GM19239 (cell line): ENCODE measurements at regions not wholly inside any gene's neighbourhood (a gene's known extent, or its start where the extent isn't known, plus 50 kb on each side); places are given as distances from the start of the nearest gene placed in this dataset.

Experiments used
- DNase-seq: peaks from one replicate; pipeline ENCODE4 v3.0.0; 2011; ENCODE audit warnings: low spot score; ENCODE audit not compliant: insufficient read length
- FAIRE-seq: peaks from 2 replicates; lab custom pipeline; 2011; peaks lifted over from hg19 to GRCh38; lab: Jason Lieb, UNC

DNA sequence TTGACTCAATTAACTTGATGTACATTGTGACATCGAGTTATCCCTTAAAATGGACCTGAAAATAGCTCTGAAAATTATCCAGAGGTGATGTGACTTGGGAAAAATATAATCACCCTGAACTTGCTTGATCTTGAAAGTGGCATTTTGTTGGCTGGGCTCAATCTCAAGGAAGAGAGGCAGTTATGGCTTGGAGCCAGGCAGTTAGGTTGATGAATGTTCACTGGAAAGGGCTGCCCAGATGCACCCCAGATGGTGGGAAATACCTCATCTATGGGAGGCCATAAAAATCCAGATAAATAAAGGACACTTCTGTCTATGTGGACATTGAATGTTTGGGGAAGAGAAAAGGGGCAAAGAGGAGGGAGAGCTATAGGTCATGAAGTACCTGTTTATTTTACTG lies 55.7 kb upstream of the OR5AN1 start:
- no peak for FAIRE-seq
- no peak for DNase-seq

DNA sequence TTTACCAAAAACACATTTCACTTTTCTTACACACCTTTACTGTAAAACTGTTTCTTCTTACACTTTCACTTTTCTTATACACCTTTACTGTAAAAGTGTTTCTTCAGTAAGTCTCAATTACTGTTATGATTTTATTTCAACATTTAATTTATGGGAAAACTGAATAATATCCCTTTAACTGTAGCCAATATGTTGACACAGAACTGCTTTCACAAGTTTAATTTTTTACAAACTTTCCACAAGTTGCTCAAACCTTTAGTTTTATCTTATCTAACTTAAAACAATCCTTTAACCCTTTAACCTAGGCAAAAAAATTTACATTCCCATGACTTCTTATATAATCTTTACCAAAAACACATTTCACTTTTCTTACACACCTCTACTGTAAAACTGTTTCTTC lies 63.3 kb upstream of the OR5AN1 start:
- no peak for FAIRE-seq

DNA sequence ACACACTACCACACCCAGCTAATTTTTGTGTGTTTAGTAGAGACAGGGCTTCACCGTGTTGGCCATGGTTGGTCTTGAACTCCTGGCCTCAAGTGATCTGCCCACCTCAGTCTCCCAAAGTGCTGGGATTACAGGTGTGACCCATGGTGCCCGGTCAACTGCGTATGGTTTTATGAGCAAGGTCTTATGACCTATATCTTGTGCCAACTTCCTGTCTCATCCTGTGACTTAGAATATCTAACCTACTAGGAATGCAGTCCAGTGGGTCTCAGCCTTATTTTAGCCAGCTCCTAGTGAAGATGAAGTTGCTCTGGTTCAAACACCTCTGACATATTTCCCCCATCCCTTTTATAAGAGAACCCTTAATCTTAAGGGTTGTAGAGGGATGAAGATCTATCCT lies 66.1 kb upstream of the OR5AN1 start:
- DNase-seq (no peak), FAIRE-seq (no peak)

More for the DNA sequence above, 63.3 kb upstream of the OR5AN1 start:
- DNase-seq, result no peak

DNA sequence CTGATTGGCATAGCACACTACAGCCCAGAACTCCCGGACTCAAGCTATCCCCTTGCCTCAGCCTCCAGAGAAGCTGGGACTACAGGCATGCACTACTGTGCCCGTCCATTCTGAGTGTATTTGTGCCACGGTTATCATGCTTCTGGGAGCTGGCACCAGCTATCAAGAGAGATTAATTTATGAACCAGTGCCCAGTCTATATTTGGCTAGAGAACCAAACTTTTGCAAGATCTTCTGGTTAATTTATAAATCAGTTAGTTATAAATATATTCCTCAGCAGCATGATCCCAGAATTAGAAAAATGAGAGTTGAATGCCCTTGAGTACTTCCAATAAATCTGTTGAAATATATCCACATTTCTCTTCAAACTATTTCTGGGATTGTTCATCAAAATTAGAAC lies 67.5 kb upstream of the OR5AN1 start:
- no peak for DNase-seq
- FAIRE-seq, result no peak

DNA sequence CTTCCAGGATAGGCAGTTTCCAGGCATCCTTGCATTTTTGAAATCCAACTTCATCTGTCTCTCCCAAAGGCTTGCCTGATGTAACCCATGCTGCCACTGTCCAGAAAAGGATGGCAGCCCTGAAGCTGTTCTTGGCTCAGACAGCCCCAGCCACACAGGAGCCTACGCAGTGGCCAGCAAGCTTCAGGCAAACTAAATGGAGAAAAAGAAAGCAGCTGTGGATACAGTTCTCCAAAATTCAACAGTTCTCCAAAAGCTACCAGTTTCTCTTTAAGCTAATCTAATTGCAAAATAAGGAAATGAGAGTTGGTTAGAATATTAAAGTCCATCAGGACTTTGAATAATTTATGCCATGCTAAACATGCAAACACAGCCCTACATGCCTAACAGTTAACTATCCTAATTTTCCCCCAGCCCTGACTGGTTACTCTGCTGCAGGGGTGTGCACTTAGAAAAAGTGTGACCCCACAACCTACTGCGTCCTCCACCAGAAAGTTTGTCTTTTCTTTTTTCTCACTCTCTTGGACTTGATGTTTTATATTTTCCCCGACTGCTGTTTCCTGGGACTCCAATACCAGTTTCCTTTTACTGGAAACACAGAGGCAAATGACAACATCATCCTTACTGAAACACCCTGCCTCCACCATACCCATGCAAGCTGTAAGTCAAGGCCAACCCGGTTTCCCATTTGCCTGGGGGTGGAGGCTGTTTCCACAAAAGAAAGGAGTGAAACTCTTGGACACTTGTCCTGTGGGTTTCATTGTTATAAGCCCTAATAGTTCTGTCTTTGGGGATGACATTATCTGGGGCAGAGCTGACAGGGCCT lies 69.1 kb upstream of the OR5AN1 start:
- DNase-seq (no peak), FAIRE-seq (no peak)

DNA sequence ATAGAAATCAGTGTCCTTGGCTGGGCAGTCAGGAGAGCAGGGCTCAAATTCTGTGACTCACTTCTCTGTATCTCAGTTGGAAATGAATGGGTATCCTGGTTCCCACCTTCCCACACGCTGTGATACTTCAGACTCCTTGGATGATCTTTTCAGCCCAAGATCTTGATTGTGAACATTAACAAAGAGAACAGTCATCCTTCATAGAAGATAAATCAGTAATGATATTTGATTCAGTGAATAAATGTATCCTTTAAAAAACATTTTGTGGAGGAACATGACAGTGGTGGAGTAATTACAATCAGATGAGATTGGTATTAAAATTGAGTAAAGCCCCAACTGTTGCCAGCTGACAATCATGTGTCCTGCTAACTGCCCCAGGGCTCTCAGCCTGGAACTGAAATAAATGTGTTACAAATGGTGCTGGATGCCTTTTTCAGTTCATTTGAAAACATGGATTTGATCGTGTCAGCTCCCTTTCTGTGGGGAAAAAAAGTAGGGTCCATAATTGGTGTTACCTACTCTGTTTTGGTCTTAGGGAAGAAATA lies 72.9 kb upstream of the OR5AN1 start:
- no peak for FAIRE-seq

DNA sequence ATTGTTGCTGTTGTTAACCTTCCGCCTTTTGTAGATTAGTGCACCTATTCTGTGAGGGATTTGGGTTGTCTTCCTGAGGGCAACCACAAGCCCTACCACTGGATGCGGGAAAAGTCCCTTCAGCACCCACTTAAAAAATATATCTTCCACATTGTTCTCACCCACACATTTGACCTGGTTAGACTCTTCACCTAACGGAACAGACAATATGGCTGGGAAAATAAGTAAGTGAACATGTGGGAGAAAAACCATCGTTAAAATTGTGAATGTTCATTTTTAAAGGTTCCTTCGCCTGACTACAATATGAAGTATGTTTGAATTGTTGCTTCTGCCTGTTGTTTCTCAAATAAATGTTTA lies 72.0 kb upstream of the MPEG1 start:
- DNase-seq, result no peak
- peak; percentile 8 for FAIRE-seq

More for the DNA sequence above, 72.9 kb upstream of the OR5AN1 start:
- no peak for DNase-seq

DNA sequence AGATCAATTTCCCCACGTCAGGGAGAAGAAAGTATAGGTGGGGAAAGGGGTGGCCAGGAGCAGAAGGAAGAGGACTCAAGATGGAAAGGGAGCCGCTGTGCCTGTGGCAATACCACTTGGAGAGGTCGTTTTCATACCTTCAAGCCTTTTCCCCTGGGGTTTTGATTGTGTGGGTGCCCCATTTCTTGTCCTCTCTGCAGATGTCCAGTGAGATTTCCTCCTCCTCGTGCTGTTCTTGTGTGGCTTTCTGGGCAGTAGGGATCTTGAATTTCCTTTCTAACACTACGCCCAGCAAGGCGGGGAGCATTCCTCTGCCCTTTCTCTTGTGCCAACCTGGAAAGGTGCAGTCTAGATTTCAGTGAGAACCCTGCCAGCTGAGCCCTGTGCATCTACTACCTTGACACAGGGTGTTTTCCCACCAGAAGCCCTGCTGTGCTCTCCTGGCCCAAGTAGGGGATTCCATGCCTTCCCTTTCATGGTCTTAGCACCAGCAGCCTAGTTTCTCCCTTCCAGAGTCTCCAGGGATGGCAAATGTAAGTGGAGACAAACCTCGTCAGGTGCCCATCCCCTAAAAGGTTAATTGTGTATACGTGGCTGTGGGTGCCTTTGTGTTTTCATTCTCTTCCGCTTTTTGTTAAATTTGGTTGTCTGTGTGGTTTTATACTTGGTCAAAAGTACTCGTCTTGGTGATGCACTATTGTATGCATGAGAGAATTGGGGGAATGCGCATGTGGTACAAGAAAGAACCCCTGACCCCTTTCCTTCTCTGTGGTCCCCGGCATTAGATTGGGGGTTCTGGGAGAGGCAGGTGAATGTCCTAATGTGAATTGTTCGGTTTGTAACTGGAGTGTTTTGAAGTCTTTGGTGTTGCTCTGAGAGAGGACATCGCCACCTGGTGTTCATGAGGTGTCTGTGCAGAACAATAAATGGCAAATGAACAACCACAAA lies 71.4 kb upstream of the MPEG1 start:
- no peak for DNase-seq
- FAIRE-seq, result peak; percentile 97

DNA sequence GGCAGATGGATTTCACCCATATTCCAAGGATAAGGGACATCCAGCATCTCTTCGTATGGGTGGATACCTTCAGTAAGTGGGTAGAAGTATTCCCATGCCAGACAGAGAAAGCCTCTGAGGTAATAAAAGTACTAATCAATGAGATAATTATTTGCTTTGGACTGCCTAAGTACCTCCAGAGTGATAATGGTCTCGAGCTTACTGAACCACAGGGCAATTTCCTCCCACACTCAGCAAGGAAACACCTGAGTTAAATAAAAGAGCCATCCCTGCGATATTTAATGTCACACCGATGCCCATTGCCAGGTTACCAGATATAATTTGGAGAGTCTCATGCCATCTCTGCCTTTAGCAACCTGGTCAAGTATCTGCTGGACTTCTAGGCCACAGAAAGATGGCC lies 70.6 kb upstream of the MPEG1 start:
- FAIRE-seq (peak; percentile 14), DNase-seq (no peak)

DNA sequence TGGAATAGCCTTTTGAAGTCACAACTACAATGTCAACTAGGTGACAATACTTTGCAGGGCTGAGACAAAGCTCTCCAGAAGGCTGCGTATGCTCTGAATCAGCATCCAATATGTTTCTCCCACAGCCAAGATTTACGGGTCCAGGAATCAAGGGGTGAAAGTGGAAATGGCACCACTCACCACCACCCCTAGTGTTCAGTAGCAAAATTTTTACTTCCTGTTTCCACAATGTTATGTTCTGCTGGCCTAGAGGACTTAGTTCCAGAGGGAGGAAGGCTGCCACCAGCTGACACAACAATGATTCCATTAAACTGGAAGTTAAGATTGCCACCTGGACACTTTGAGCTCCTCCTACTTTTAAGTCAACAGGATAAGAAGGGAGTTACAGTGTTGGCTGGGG lies 68.5 kb upstream of the MPEG1 start:
- DNase-seq, result no peak

DNA sequence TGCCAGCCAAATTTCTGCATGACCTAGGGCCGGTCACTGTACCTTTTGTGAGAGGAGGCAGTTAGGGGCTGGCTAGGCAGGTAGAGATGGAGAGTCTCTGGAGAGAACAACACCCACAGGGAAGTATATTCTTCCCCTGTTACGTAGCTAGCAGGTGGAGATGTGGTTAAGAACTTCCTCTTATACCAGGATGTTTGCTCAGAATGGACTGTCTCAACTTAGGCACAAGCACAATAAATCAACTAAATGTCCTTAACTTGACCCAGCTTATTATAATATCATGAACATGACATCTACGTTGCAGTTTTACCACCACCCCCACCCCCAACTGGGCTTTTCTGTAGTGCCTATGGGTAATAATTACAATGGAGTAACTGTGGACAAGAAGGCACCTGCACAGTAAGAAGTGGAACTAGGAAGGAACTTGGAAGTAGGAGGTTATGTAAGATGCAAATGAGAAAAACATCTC lies 60.7 kb upstream of the MPEG1 start:
- FAIRE-seq (peak; percentile 93), DNase-seq (no peak)

More for the DNA sequence above, 68.5 kb upstream of the MPEG1 start:
- no peak for FAIRE-seq

DNA sequence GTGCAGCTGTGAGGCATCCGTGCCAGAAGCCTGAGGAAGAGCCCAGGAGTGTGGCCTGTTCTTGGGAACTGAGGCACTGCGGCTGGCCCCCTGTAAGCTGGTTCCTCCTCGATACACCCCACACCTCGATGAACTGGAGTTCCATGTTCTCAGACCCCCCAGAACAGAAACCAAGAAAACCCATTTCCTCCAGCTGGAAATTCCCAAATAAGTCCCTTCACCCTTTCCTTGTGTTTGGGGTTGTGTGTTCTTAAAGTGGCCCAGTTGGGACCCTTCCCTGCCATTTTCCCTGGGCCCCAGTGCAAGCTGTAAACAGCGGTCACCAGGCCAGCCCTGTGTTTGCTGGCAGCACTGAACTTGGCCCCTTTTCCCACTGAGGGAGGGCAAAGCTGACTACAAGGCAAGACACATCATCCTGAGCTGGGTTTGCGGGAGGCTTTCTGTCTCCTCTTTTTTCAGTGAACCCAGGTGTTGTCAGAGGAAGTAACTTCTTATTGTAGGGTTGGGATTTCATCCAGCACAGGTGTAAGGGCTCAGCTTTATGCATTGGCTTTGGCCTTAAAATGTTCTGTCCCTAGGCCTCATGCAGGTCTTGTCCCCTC lies 60.1 kb upstream of the MPEG1 start:
- DNase-seq (no peak), FAIRE-seq (no peak)

DNA sequence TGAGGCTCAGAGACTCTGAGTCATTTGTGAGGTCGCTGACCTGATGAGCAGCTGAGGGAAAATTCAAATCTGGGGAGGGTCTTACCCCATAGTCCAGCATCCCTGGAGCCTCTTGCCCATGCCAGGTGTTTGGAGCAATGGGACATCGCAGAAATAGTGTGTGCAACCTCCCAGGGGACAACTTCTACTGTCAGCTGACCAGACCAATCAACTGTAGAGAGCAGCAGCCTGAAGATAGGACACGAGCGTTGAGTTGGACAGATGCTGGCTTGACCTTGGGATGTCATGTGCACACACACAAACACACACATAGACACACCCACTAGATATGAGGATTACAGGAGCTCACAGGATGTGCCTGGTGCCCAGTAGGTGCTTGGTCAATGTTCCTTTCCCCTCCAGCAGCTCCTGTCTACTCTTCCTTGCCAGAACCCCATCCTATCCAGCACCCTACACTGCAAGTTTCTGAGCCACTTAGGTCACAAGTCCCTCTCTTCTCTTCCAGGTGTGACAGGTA lies 59.1 kb upstream of the MPEG1 start:
- DNase-seq, result no peak
- FAIRE-seq, result no peak

DNA sequence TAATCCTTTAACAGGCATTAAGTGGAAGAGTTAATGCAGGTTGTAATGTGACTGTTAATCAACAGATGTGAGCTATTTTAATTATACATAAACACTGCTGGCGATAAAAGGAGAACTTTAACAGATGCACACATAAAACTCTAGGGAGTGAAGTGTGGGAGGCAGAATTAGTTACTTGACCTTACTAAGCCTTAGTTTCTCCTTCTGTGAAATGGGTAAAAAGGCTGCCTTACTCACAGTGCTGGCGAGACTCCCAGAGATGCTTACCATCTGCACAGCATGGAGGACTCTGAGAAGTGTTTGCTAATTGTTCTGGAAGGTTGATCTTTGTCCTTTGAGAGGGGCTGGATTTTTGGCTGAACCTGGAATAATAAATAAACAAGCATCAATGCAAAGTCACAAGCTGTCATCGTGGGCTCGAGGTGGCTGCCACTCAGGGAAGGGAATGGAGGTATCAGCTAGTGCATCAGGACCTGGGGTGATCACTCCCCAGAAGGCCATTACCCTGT lies 58.6 kb upstream of the MPEG1 start:
- FAIRE-seq (peak; percentile 14), DNase-seq (no peak)

DNA sequence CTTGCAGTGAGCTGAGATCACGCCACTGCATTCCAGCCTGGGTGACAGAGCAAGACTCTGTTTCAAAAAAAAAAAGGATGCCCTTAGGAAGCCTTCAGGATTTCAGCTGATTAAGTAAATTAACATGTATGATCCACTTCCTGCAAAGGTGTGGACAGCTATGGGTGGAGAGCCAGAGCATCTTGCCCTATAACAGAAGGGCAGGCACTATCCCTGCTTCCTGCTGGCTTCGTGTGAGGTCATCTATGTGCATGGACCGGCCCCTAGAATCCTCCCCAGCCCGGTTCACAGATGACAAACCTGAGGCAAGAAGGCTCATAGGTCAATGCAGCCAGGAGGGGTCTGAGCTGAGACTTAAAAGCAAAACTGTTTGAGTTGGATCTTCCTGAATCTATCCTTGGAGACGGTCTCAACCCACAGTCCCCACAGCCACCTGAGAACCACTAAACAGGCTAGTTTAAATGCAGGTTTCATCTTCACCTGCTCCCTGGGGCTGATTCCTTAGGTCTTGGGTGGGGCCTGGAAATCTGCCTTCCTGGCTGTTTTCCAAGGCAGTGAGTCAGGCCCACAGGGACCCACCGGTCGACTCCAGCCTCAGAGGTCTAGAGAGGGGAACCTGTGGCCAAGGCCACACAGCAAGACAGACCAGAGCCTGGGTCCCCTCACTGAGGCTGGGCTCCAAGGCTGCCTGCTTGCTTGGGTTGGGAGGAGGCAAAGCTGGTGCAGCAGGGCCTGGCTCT lies 55.2 kb upstream of the MPEG1 start:
- FAIRE-seq, result peak; percentile 21

DNA sequence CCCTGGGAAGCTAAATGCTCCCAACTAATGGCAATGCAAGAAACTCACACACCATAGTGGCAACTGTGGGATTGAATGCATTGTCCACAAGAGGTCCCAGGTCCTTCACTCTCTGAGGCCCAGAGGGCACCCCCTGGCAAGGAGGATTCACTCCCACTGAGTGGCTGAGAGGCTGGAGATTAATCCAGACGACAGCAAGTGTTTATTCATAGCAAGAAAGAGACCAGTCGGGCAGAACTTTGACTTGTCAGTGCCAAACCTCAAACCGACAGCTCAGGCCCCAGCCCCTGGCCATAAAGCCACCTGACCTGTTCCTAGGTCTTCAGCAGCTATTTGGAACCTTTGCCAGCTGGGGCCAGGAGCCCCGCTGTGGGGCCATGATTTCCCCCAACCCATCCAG lies 54.5 kb upstream of the MPEG1 start:
- FAIRE-seq (peak; percentile 77), DNase-seq (no peak)

More for the DNA sequence above, 55.2 kb upstream of the MPEG1 start:
- no peak for DNase-seq

DNA sequence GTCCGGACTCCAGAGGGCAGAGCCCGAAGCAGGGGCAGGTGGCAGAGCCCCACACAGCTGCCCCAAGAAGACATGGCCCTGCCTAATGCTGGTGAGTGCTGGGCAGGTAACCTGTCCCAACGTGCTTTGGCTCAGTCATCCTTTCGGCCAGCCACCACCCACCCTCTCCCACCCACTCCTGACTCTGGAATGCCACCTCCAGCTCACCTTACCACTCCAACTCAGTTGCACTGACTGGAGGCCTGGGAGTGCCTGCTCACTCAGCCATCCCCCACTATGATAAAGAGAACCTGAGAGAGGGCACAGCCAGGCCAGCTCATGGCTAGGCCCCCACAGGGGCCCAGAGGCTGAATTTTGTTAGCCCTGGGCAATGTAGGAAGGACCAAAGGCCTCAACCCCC lies 53.8 kb upstream of the MPEG1 start:
- no peak for FAIRE-seq
- DNase-seq, result no peak

DNA sequence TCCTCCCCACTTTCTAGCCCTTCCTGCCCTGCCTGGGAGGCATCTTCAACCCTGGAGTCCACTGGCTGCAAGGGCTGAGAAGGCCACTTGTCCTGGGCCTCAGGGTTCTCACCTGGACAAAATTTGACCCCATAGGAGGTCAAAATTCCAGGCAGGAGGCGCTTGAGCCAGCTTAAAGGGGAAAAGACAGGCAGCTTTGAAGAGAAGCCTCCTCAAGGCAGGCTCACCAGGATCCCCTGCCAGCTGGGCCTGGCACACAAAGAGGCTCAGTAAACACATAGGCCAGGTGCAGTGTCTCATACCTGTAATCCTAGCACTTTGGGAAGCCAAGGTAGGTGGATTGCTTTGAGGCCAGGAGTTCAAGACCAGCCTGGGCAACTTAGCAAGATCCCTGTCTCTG lies 53.0 kb upstream of the MPEG1 start:
- DNase-seq, result no peak
- FAIRE-seq, result no peak

DNA sequence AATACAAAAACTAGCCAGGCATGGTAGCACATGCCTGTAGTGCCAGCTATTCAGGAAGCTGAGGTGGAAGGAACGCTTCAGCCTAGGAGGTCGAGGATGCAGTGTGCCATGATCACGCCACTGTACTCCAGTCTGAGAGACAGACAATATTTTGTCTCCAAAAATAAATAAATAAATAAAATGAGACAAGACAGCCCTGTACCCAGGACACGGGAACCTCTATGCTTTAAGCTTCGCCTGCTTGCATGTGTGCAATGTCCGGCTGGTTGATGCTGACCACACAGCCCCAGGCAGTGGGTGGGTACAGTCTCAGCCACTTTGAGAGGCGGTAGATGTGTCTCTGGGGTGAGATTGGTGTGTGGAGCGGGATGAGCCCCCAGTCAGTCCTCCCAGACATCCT lies 52.0 kb upstream of the MPEG1 start:
- DNase-seq, result no peak
- no peak for FAIRE-seq
